Testis (tissue), 2 donors: ENCODE measurements at regions not wholly inside any gene's neighbourhood (a gene's known extent, or its start where the extent isn't known, plus 50 kb on each side); places are given as distances from the start of the nearest gene placed in this dataset.

Source experiments
- DNase-seq: peaks from one replicate; pipeline ENCODE4 v3.0.0-alpha.2; 2019
- H3K27ac ChIP-seq, 2 donors: fragments of 200-600 bp; sonication (generic); one replicate each; pipeline ENCODE4 v1.5.1; 2019
- H3K27me3 ChIP-seq: fragments of 200-600 bp; sonication (generic); one replicate; pipeline ENCODE4 v1.5.1; 2019
- H3K36me3 ChIP-seq: fragments of 200-600 bp; sonication (generic); one replicate; pipeline ENCODE4 v1.5.1; 2017; ENCODE audit warnings: low read depth; ENCODE audit errors: missing control alignments
- H3K4me1 ChIP-seq: fragments of 200-600 bp; sonication (generic); one replicate; pipeline ENCODE4 v1.5.1; 2019
- H3K4me3 ChIP-seq, 2 donors: fragments of 200-600 bp; sonication (generic); one replicate each; pipeline ENCODE4 v1.5.1; 2017 to 2019
- H3K9me3 ChIP-seq: fragments of 200-600 bp; sonication (generic); one replicate; pipeline ENCODE4 v1.5.1; 2017
- POLR2A ChIP-seq: fragments of 450-650 bp; IDR thresholded peaks from one replicate; pipeline ENCODE4 v1.6.1; 2017; ENCODE audit warnings: antibody characterized with exemption, mild to moderate bottlenecking, moderate library complexity
- WGBS, 2 donors: methylation state at CpG; one replicate each; pipeline ENCODE4 v1.1.5; 2018; 5-methylcytosine and 5-hydroxymethylcytosine counted together
- intact Hi-C: fragments of 100-400 bp; cut with DNase I; formaldehyde crosslinking; loops from one replicate; pipeline ENCODE4 v1.15.1; 2023; ENCODE audit warnings: low total_unique reads
- TF ChIP-seq, protein P1 (sequence below), 3 experiments: fragments of 450-650 bp in 2 of 3; fragments of 200-600 bp in 1 of 3; sonication (generic) in 1 of 3; IDR thresholded peaks; one replicate each; pipeline ENCODE4 v1.5.1; 2016 to 2019; ENCODE audit warnings: antibody characterized with exemption in 3 of 3, mild to moderate bottlenecking in 2 of 3, moderate library complexity in 1 of 3

DNA sequence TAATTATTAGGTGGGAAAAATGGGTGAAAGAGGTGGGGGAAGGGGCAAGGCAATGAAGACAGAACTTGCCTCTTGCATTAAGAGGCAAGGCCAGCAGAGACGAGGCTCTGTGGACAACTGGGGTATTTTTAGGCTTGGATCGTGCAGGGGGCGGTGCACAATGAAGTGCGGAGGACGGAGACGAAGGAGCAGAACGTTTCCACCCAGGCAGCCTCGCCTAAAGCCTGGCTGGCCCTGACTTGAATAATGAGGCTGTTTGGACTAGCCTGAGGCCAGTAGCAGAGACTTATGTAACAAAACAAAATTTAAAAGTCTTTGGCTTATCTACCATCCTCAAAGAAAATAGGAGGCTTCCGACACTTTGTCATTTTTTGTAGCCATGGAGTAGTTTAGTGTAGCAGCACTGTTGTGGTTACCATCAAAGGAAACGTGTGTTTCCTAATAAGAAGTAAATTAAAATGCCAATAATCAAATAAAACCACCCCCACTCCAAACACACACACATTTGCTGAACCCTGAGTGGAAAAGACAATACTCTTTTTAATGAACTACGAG lies 370.0 kb upstream of the CNR1 start:
- DNase-seq = peak; percentile 21
- no peak overlapping the region for H3K4me3 ChIP-seq
- intact Hi-C loops = no loop called here
- TF ChIP-seq POLR2A = no peak
- TF ChIP-seq, protein P1, sequence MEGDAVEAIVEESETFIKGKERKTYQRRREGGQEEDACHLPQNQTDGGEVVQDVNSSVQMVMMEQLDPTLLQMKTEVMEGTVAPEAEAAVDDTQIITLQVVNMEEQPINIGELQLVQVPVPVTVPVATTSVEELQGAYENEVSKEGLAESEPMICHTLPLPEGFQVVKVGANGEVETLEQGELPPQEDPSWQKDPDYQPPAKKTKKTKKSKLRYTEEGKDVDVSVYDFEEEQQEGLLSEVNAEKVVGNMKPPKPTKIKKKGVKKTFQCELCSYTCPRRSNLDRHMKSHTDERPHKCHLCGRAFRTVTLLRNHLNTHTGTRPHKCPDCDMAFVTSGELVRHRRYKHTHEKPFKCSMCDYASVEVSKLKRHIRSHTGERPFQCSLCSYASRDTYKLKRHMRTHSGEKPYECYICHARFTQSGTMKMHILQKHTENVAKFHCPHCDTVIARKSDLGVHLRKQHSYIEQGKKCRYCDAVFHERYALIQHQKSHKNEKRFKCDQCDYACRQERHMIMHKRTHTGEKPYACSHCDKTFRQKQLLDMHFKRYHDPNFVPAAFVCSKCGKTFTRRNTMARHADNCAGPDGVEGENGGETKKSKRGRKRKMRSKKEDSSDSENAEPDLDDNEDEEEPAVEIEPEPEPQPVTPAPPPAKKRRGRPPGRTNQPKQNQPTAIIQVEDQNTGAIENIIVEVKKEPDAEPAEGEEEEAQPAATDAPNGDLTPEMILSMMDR (IDR thresholded peaks at IDR 0.05) = no peak
- no peaks in the 10 kb centered on the region for H3K36me3 ChIP-seq
- H3K4me1 ChIP-seq = no peaks in the 10 kb centered on the region
- H3K27ac ChIP-seq = no peak overlapping the region
- WGBS, 2 donors = 33 to 40% methylated on average over 11 of the region's 11 CpGs
- H3K27me3 ChIP-seq = no peaks in the 10 kb centered on the region
- no peaks in the 10 kb centered on the region for H3K9me3 ChIP-seq

- H3K4me3 ChIP-seq = no peak overlapping the region
- DNase-seq = no peak
- H3K4me1 ChIP-seq = no peaks in the 10 kb centered on the region
- no peaks in the 10 kb centered on the region for H3K36me3 ChIP-seq
- intact Hi-C loops = no loop called here
- no peaks in the 10 kb centered on the region for H3K27me3 ChIP-seq
- H3K9me3 ChIP-seq = no peaks in the 10 kb centered on the region
- no peak overlapping the region for H3K27ac ChIP-seq
- WGBS, 2 donors = 27 to 48% methylated on average over 1 of the region's 1 CpG
- TF ChIP-seq, protein P1 (IDR thresholded peaks at IDR 0.05) = no peak
- TF ChIP-seq POLR2A = no peak
Measured at GRCh38 chr6:88535306-88535705, 369.2 kb upstream of the CNR1 start.

- Histone ChIP-seq H3K27me3 (no peaks in the 10 kb centered on the region), H3K4me3 (no peak overlapping the region), H3K27ac (no peak overlapping the region), H3K9me3 (no peaks in the 10 kb centered on the region), H3K4me1 (no peaks in the 10 kb centered on the region), H3K36me3 (no peaks in the 10 kb centered on the region)
- DNase-seq = no peak
- TF ChIP-seq, protein P1 (IDR thresholded peaks at IDR 0.05) = no peak
- TF ChIP-seq POLR2A = no peak
- 92 to 97% methylated on average over 1 of the region's 1 CpG for WGBS, 2 donors
- intact Hi-C loops = no loop called here
Measured at GRCh38 chr6:88532241-88532860, 366.2 kb upstream of the CNR1 start.

- Histone ChIP-seq H3K4me3 (no peak overlapping the region), H3K27ac (no peak overlapping the region), H3K9me3 (no peaks in the 10 kb centered on the region), H3K36me3 (no peaks in the 10 kb centered on the region), H3K27me3 (no peaks in the 10 kb centered on the region), H3K4me1 (no peaks in the 10 kb centered on the region)
- DNase-seq = no peak
- TF ChIP-seq, protein P1 (IDR thresholded peaks at IDR 0.05) = no peak
- intact Hi-C loops = no loop called here
- WGBS, 2 donors = 65 to 90% methylated on average over 4 of the region's 4 CpGs
Measured at GRCh38 chr6:88529726-88530125, 363.6 kb upstream of the CNR1 start.

DNA sequence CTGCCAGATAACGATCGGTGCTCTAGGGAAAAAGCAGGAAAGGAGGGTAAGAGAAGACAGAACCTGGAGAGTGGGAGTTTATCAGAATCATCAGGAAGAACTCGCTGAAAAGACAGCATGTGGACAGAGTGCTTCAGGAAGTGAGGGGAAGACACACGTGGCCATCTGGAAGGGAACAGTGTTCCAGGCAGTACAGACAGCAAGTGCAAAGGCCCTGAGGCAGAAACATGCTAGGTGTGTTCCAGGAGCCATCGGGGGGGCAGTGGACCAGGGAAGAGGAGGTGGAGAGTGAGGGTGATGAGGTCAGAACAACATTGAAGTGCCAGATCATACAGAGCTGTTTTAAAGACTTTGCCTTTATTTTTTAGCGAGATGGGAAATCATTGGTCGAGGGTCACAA lies 354.3 kb upstream of the CNR1 start:
- H3K4me3 ChIP-seq = no peak overlapping the region
- H3K9me3 ChIP-seq = no peaks in the 10 kb centered on the region
- no peaks in the 10 kb centered on the region for H3K4me1 ChIP-seq
- no peaks in the 10 kb centered on the region for H3K27me3 ChIP-seq
- no peaks in the 10 kb centered on the region for H3K36me3 ChIP-seq
- no peak for TF ChIP-seq POLR2A
- TF ChIP-seq, protein P1 (IDR thresholded peaks at IDR 0.05) = no peak
- WGBS, 2 donors = 74 to 78% methylated on average over 7 of the region's 7 CpGs
- no peak for DNase-seq
- intact Hi-C loops = no loop called here
- no peak overlapping the region for H3K27ac ChIP-seq
